Astrocyte of the spinal cord (primary cell): ENCODE measurements at regions not wholly inside any gene's neighbourhood (a gene's known extent, or its start where the extent isn't known, plus 50 kb on each side); places are given as distances from the start of the nearest gene placed in this dataset.
"Not testable (repeated sequence)": the region's sequence is repeated elsewhere in the genome, so short reads cannot be mapped to it uniquely, and the experiment has no call there.

ENCODE experiments used
- DNase-seq: peaks from one replicate; pipeline ENCODE4 v3.0.0; 2011; ENCODE audit warnings: low read depth, low spot score
- H3K4me3 ChIP-seq: 2 replicates; pipeline ENCODE4 v1.5.1; 2011; ENCODE audit warnings: low read depth, mild to moderate bottlenecking, low read length, moderate library complexity
- CTCF ChIP-seq: IDR thresholded peaks from 2 replicates; pipeline ENCODE4 v1.5.1; 2012; ENCODE audit warnings: low read depth, mild to moderate bottlenecking, low read length, inconsistent platforms
- in situ Hi-C: cut with HindIII; loops from 2 replicates; pipeline ENCODE4 v1.10.0; 2017; ENCODE audit warnings: low sequenced_read_pairs

- TF ChIP-seq CTCF: no peak
- in situ Hi-C loops: no loop called here
- DNase-seq: peak; percentile 74
- no peak overlapping the region for H3K4me3 ChIP-seq
Observed at GRCh38 chr10:20596065-20596755, 300.9 kb downstream of the NEBL start.

- TF ChIP-seq CTCF: no peak
- DNase-seq: peak; percentile 44
- in situ Hi-C loops: no loop called here
- no peak overlapping the region for H3K4me3 ChIP-seq
Observed at GRCh38 chr10:20593649-20594048, 303.5 kb downstream of the NEBL start.

DNA sequence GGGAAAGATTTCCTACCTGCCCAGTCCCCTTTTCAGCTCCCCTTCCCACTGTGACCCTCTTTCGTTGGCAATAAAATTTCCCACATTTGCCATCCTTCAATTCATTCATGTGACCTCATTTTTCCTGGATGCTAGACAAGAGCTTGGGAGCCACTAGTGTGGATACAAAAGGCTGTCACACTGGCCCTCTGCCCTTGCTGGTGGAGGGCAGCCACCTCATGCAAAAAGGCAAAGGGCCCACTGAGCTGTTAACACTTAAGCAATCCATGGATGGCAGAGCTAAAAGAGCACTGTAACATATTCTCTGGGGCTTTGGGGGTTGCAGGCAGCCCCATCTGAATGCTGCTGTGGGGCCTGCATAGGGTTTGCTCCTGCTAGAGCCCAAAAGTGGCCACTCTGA lies 315.1 kb downstream of the NEBL start:
- H3K4me3 ChIP-seq: no peak overlapping the region
- no peak for DNase-seq
- no peak for TF ChIP-seq CTCF
- in situ Hi-C loops: no loop called here

GRCh38 chr10:20573924-20574323 lies 323.2 kb downstream of the NEBL start:
- no peak for TF ChIP-seq CTCF
- in situ Hi-C loops: no loop called here
- DNase-seq: no peak
- H3K4me3 ChIP-seq: no peak overlapping the region

- in situ Hi-C loops, DNase-seq, H3K4me3 ChIP-seq: not testable (repeated sequence)
Observed at GRCh38 chr10:20555990-20556389, 341.1 kb downstream of the NEBL start.

GRCh38 chr10:20552382-20552781 lies 344.7 kb downstream of the NEBL start:
- no peak for TF ChIP-seq CTCF
- DNase-seq: no peak
- in situ Hi-C loops: no loop called here
- H3K4me3 ChIP-seq: no peak overlapping the region

- DNase-seq: no peak
- H3K4me3 ChIP-seq: no peak overlapping the region
- TF ChIP-seq CTCF: no peak
- in situ Hi-C loops: no loop called here
Observed at GRCh38 chr10:20551761-20552160, 345.4 kb downstream of the NEBL start.
